Trophoblast cell (in vitro differentiated cells and primary cell): ENCODE measurements at regions not wholly inside any gene's neighbourhood (a gene's known extent, or its start where the extent isn't known, plus 50 kb on each side); places are given as distances from the start of the nearest gene placed in this dataset.

ENCODE experiments used
- DNase-seq, 2 donors: peaks; one replicate each; pipeline ENCODE4 v3.0.0-alpha.2; 2016
- H2AFZ ChIP-seq: 2 replicates; pipeline ENCODE4 v1.6.1; 2013; ENCODE audit warnings: low read length, moderate library complexity, mild to moderate bottlenecking; ENCODE audit not compliant: insufficient read depth, poor library complexity
- H2AK5ac ChIP-seq: 2 replicates; pipeline ENCODE4 v1.6.1; 2013; ENCODE audit warnings: mild to moderate bottlenecking, low read length
- H2BK120ac ChIP-seq: 2 replicates; pipeline ENCODE4 v1.6.1; 2013; ENCODE audit warnings: low read length, mild to moderate bottlenecking, moderate library complexity; ENCODE audit not compliant: insufficient read depth, poor library complexity
- H2BK12ac ChIP-seq: 2 replicates; pipeline ENCODE4 v1.6.1; 2013; ENCODE audit warnings: mild to moderate bottlenecking, low read length, moderate library complexity
- H2BK5ac ChIP-seq: 2 replicates; pipeline ENCODE4 v1.6.1; 2013; ENCODE audit warnings: low read length, low read depth, moderate library complexity, mild to moderate bottlenecking; ENCODE audit not compliant: poor library complexity
- H3K14ac ChIP-seq: 2 replicates; pipeline ENCODE4 v1.6.1; 2013; ENCODE audit warnings: mild to moderate bottlenecking, low read length
- H3K18ac ChIP-seq: 2 replicates; pipeline ENCODE4 v1.6.1; 2013; ENCODE audit warnings: mild to moderate bottlenecking, low read length
- H3K23ac ChIP-seq: 2 replicates; pipeline ENCODE4 v1.6.1; 2013; ENCODE audit warnings: low read length
- H3K27ac ChIP-seq: 2 replicates; pipeline ENCODE4 v1.5.1; 2013; ENCODE audit warnings: low read depth, mild to moderate bottlenecking, inconsistent platforms, low read length, moderate library complexity
- H3K27me3 ChIP-seq: 2 replicates; pipeline ENCODE4 v1.6.1; 2013; ENCODE audit warnings: inconsistent platforms, mild to moderate bottlenecking, low read length, moderate library complexity; ENCODE audit not compliant: insufficient read depth
- H3K36me3 ChIP-seq, 2 experiments: 1 replicate in 1 of 2; 2 replicates in 1 of 2; pipeline ENCODE4 v1.6.1; 2013; ENCODE audit warnings: low read length in 2 of 2, mild to moderate bottlenecking in 2 of 2, moderate library complexity in 1 of 2; ENCODE audit not compliant: insufficient read depth in 2 of 2, control insufficient read depth in 1 of 2
- H3K4ac ChIP-seq: 2 replicates; pipeline ENCODE4 v1.6.1; 2013; ENCODE audit warnings: low read depth, mild to moderate bottlenecking, low read length, moderate library complexity
- H3K4me1 ChIP-seq, 2 experiments: 1 replicate in 1 of 2; 2 replicates in 1 of 2; pipeline ENCODE4 v1.6.1; 2013; ENCODE audit warnings: low read length in 2 of 2, mild to moderate bottlenecking in 2 of 2, moderate library complexity in 1 of 2; ENCODE audit not compliant: insufficient read depth in 2 of 2, control insufficient read depth in 1 of 2
- H3K4me2 ChIP-seq: 2 replicates; pipeline ENCODE4 v1.6.1; 2013; ENCODE audit warnings: inconsistent platforms, mild to moderate bottlenecking, low read length, moderate library complexity
- H3K4me3 ChIP-seq: 2 replicates; pipeline ENCODE4 v1.5.1; 2013; ENCODE audit warnings: mild to moderate bottlenecking, low read depth, low read length, inconsistent platforms
- H3K79me1 ChIP-seq: one replicate; pipeline ENCODE4 v1.6.1; 2013; ENCODE audit warnings: low read length
- H3K79me2 ChIP-seq: 2 replicates; pipeline ENCODE4 v1.6.1; 2013; ENCODE audit warnings: low read length, mild to moderate bottlenecking; ENCODE audit not compliant: control insufficient read depth, insufficient read depth, poor library complexity
- H3K9ac ChIP-seq: 2 replicates; pipeline ENCODE4 v1.6.1; 2013; ENCODE audit warnings: mild to moderate bottlenecking, low read length
- H3K9me3 ChIP-seq: 2 replicates; pipeline ENCODE4 v1.6.1; 2013; ENCODE audit warnings: low read depth, mild to moderate bottlenecking, control low read depth, inconsistent platforms, low read length; ENCODE audit not compliant: insufficient read depth
- H4K12ac ChIP-seq: 2 replicates; pipeline ENCODE4 v1.6.1; 2013; ENCODE audit warnings: low read depth, mild to moderate bottlenecking, low read length, moderate library complexity
- H4K8ac ChIP-seq: 2 replicates; pipeline ENCODE4 v1.6.1; 2013; ENCODE audit warnings: low read depth, mild to moderate bottlenecking, low read length, moderate library complexity
- H4K91ac ChIP-seq: one replicate; pipeline ENCODE4 v1.6.1; 2013; ENCODE audit warnings: low read depth, mild to moderate bottlenecking, low read length, moderate library complexity
- WGBS: extraction: QIAGEN DNeasy Blood & Tissue Kit; methylation state at CpG from one replicate; pipeline ENCODE4 v1.1.7; 2013; ENCODE audit warnings: missing lambda C conversion rate; ENCODE audit not compliant: insufficient read length, insufficient coverage; ENCODE audit errors: extremely low coverage; 5-methylcytosine and 5-hydroxymethylcytosine counted together

- no peak overlapping the region for H4K12ac ChIP-seq
- no peak for DNase-seq
- H2BK120ac ChIP-seq: no peak overlapping the region
- no peak overlapping the region for H3K4ac ChIP-seq
- H3K79me1 ChIP-seq: no peaks in the 10 kb centered on the region
- no peak overlapping the region for H4K91ac ChIP-seq
- no peak overlapping the region for H2BK5ac ChIP-seq
- no peak overlapping the region for H3K14ac ChIP-seq
- no peaks in the 10 kb centered on the region for H3K79me2 ChIP-seq
- no peak overlapping the region for H3K9ac ChIP-seq
- no peak overlapping the region for H3K23ac ChIP-seq
- peaks cover 3 to 8% of the 10 kb centered on the region in 2 experiments for H3K4me1 ChIP-seq
- H3K36me3 ChIP-seq: no peaks in the 10 kb centered on the region
- H4K8ac ChIP-seq: no peak overlapping the region
- no peaks in the 10 kb centered on the region for H3K27me3 ChIP-seq
- no peak overlapping the region for H3K4me2 ChIP-seq
- H3K4me3 ChIP-seq: no peak overlapping the region
- H3K27ac ChIP-seq: no peak overlapping the region
- no CpG with 5 or more reads among the region's 12 CpGs for WGBS
- H2AK5ac ChIP-seq: no peak overlapping the region
- no peaks in the 10 kb centered on the region for H3K9me3 ChIP-seq
- no peak overlapping the region for H2AFZ ChIP-seq
- no peak overlapping the region for H3K18ac ChIP-seq
- H2BK12ac ChIP-seq: no peak overlapping the region
Observed at GRCh38 chr5:3143382-3143781, 391.9 kb upstream of the IRX2 start.

- H3K18ac ChIP-seq: no peak overlapping the region
- no peak overlapping the region for H3K4ac ChIP-seq
- DNase-seq: no peak
- H3K4me3 ChIP-seq: no peak overlapping the region
- H3K27me3 ChIP-seq: no peaks in the 10 kb centered on the region
- peaks cover 3 to 8% of the 10 kb centered on the region in 2 experiments for H3K4me1 ChIP-seq
- H3K9ac ChIP-seq: no peak overlapping the region
- no CpG with 5 or more reads among the region's 25 CpGs for WGBS
- no peaks in the 10 kb centered on the region for H3K79me2 ChIP-seq
- H4K91ac ChIP-seq: no peak overlapping the region
- no peaks in the 10 kb centered on the region for H3K9me3 ChIP-seq
- no peak overlapping the region for H3K4me2 ChIP-seq
- no peak overlapping the region for H2AFZ ChIP-seq
- no peak overlapping the region for H2BK5ac ChIP-seq
- H2AK5ac ChIP-seq: no peak overlapping the region
- H3K79me1 ChIP-seq: no peaks in the 10 kb centered on the region
- no peak overlapping the region for H2BK120ac ChIP-seq
- no peak overlapping the region for H3K27ac ChIP-seq
- H3K23ac ChIP-seq: no peak overlapping the region
- H3K36me3 ChIP-seq: no peaks in the 10 kb centered on the region
- no peak overlapping the region for H4K12ac ChIP-seq
- H4K8ac ChIP-seq: no peak overlapping the region
- no peak overlapping the region for H2BK12ac ChIP-seq
- no peak overlapping the region for H3K14ac ChIP-seq
Observed at GRCh38 chr5:3142261-3143027, 391.0 kb upstream of the IRX2 start.

GRCh38 chr5:3140117-3140516 lies 388.6 kb upstream of the IRX2 start:
- no peak overlapping the region for H3K4me2 ChIP-seq
- no peaks in the 10 kb centered on the region for H3K36me3 ChIP-seq
- H3K4me1 ChIP-seq: peaks cover 3 to 8% of the 10 kb centered on the region in 2 experiments
- no peak overlapping the region for H3K4ac ChIP-seq
- no peak overlapping the region for H4K12ac ChIP-seq
- H4K91ac ChIP-seq: no peak overlapping the region
- no peak overlapping the region for H2AK5ac ChIP-seq
- H4K8ac ChIP-seq: no peak overlapping the region
- no peaks in the 10 kb centered on the region for H3K9me3 ChIP-seq
- no peaks in the 10 kb centered on the region for H3K79me1 ChIP-seq
- DNase-seq: peak; percentile 3 to 18
- no peak overlapping the region for H2AFZ ChIP-seq
- H3K9ac ChIP-seq: no peak overlapping the region
- no peaks in the 10 kb centered on the region for H3K79me2 ChIP-seq
- no peak overlapping the region for H2BK5ac ChIP-seq
- no CpG with 5 or more reads among the region's 7 CpGs for WGBS
- no peak overlapping the region for H2BK120ac ChIP-seq
- H3K4me3 ChIP-seq: no peak overlapping the region
- H3K23ac ChIP-seq: no peak overlapping the region
- H3K27ac ChIP-seq: no peak overlapping the region
- no peaks in the 10 kb centered on the region for H3K27me3 ChIP-seq
- no peak overlapping the region for H2BK12ac ChIP-seq
- no peak overlapping the region for H3K14ac ChIP-seq
- H3K18ac ChIP-seq: no peak overlapping the region

GRCh38 chr5:3139499-3139931 lies 388.0 kb upstream of the IRX2 start:
- Histone ChIP-seq H2BK120ac (no peak overlapping the region), H3K9me3 (no peaks in the 10 kb centered on the region), H3K4me2 (no peak overlapping the region), H3K79me2 (no peaks in the 10 kb centered on the region), H4K12ac (no peak overlapping the region), H3K79me1 (no peaks in the 10 kb centered on the region), H3K4ac (no peak overlapping the region), H4K91ac (no peak overlapping the region), H3K23ac (no peak overlapping the region), H2AFZ (no peak overlapping the region), H2BK12ac (peak overlapping the region; percentile 35), H4K8ac (no peak overlapping the region), H3K18ac (no peak overlapping the region), H3K14ac (no peak overlapping the region), H3K9ac (no peak overlapping the region), H3K36me3 (no peaks in the 10 kb centered on the region), H3K27ac (no peak overlapping the region), H3K4me1 (peaks cover 3 to 8% of the 10 kb centered on the region in 2 experiments), H2BK5ac (no peak overlapping the region), H2AK5ac (no peak overlapping the region), H3K27me3 (no peaks in the 10 kb centered on the region), H3K4me3 (no peak overlapping the region)
- WGBS: no CpG with 5 or more reads among the region's 6 CpGs
- peak; percentile 26 to 39 for DNase-seq
